ENCODE measurements at regions not wholly inside any gene's neighbourhood (a gene's known extent, or its start where the extent isn't known, plus 50 kb on each side); places are given as distances from the start of the nearest gene placed in this dataset.

GRCh38 chr1:188582911-188583532 is 1754.3 kb downstream of the PLA2G4A start:
- Histone ChIP-seq H3K4me3 (no peak overlapping the region), H3K36me3 (no peaks in the 10 kb centered on the region), H3K27me3 (no peaks in the 10 kb centered on the region), H3K9me3 (no peaks in the 10 kb centered on the region), H3K4me1 (no peaks in the 10 kb centered on the region), H3K27ac (no peak overlapping the region)
- ATAC-seq (no peak), DNase-seq (no peak)
- intact Hi-C loops (cut with DNase I), result no loop called here
- 44% methylated on average over 2 of the region's 2 CpGs for WGBS (ENCODE audit: insufficient coverage, low coverage, low lambda C conversion rate, missing lambda C conversion rate)
- TF ChIP-seq POLR2A (IDR thresholded peaks at IDR 0.05), result no peak

DNA sequence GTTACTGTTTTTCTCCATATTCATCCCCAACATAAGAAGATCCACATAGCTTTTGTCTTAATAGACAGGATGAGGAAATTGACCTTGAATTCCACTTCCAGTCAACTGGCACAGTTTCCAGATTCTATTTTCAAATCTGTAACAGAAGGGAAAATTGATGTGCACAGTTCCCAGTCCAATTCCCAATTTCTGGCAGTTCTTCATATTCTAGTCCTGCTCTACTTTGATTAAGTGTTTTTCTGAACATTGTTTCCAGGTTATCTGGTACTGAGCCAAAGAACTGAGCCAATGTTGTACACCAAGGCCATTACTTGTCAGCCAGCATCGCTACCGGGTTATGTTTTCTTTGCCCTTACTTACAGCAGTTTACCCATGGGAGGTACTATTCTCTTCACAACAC is 1755.4 kb downstream of the PLA2G4A start:
- TF ChIP-seq, protein P1, sequence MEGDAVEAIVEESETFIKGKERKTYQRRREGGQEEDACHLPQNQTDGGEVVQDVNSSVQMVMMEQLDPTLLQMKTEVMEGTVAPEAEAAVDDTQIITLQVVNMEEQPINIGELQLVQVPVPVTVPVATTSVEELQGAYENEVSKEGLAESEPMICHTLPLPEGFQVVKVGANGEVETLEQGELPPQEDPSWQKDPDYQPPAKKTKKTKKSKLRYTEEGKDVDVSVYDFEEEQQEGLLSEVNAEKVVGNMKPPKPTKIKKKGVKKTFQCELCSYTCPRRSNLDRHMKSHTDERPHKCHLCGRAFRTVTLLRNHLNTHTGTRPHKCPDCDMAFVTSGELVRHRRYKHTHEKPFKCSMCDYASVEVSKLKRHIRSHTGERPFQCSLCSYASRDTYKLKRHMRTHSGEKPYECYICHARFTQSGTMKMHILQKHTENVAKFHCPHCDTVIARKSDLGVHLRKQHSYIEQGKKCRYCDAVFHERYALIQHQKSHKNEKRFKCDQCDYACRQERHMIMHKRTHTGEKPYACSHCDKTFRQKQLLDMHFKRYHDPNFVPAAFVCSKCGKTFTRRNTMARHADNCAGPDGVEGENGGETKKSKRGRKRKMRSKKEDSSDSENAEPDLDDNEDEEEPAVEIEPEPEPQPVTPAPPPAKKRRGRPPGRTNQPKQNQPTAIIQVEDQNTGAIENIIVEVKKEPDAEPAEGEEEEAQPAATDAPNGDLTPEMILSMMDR (IDR thresholded peaks at IDR 0.05), result no peak
- no peak for TF ChIP-seq POLR2A (IDR thresholded peaks at IDR 0.05)
- ATAC-seq, result no peak
- no peak for DNase-seq
- intact Hi-C loops (cut with DNase I), result no loop called here
- H3K4me3 ChIP-seq, result no peak overlapping the region
- WGBS (ENCODE audit: insufficient coverage, low coverage, low lambda C conversion rate, missing lambda C conversion rate), result 74% methylated on average over 2 of the region's 2 CpGs
- H3K9me3 ChIP-seq, result no peaks in the 10 kb centered on the region
- no peaks in the 10 kb centered on the region for H3K27me3 ChIP-seq
- H3K4me1 ChIP-seq, result no peaks in the 10 kb centered on the region
- H3K36me3 ChIP-seq, result no peaks in the 10 kb centered on the region
- H3K27ac ChIP-seq, result no peak overlapping the region

DNA sequence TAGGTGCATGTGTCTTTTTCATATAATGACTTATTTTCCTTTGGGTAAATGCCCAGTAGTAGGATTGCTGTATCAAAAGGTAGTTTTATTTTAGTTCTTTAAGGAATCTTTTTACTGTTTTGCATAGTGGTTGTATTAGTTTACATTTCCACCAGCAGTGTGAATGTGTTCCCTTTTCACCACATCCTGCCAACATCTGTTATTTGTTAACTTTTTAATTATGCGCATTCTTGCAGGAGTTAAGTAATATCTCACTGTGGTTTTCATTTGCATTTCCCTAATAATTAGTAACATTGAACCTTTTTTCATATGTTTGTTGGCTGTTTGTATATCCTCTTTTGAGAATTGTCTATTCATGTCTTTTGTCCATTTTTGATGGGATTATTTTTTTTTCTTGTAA is 1761.9 kb downstream of the PLA2G4A start:
- Histone ChIP-seq H3K4me3 (no peak overlapping the region), H3K27ac (no peak overlapping the region), H3K9me3 (no peaks in the 10 kb centered on the region), H3K36me3 (no peaks in the 10 kb centered on the region), H3K27me3 (no peaks in the 10 kb centered on the region), H3K4me1 (no peaks in the 10 kb centered on the region)
- TF ChIP-seq, protein P1 (IDR thresholded peaks at IDR 0.05), result no peak
- TF ChIP-seq POLR2A (IDR thresholded peaks at IDR 0.05), result no peak
- WGBS (ENCODE audit: insufficient coverage, low coverage, low lambda C conversion rate, missing lambda C conversion rate), result 83% methylated on average over 1 of the region's 1 CpG
- DNase-seq (no peak), ATAC-seq (no peak)
- intact Hi-C loops (cut with DNase I), result no loop called here

GRCh38 chr1:188594542-188595235 is 1765.9 kb downstream of the PLA2G4A start:
- H3K27ac ChIP-seq, result no peak overlapping the region
- H3K27me3 ChIP-seq, result no peaks in the 10 kb centered on the region
- TF ChIP-seq, protein P1 (IDR thresholded peaks at IDR 0.05), result no peak
- TF ChIP-seq POLR2A (IDR thresholded peaks at IDR 0.05), result no peak
- H3K36me3 ChIP-seq, result no peaks in the 10 kb centered on the region
- no peak for ATAC-seq
- intact Hi-C loops (cut with DNase I), result no loop called here
- WGBS (ENCODE audit: insufficient coverage, low coverage, low lambda C conversion rate, missing lambda C conversion rate), result 28% methylated on average over 5 of the region's 5 CpGs
- H3K9me3 ChIP-seq, result no peaks in the 10 kb centered on the region
- no peak for DNase-seq
- no peaks in the 10 kb centered on the region for H3K4me1 ChIP-seq
- no peak overlapping the region for H3K4me3 ChIP-seq

- H3K27me3 ChIP-seq, result no peaks in the 10 kb centered on the region
- WGBS (ENCODE audit: insufficient coverage, low coverage, low lambda C conversion rate, missing lambda C conversion rate), result 39% methylated on average over 2 of the region's 2 CpGs
- H3K4me3 ChIP-seq, result no peak overlapping the region
- no peaks in the 10 kb centered on the region for H3K9me3 ChIP-seq
- ATAC-seq (no peak), DNase-seq (no peak)
- no peaks in the 10 kb centered on the region for H3K36me3 ChIP-seq
- intact Hi-C loops (cut with DNase I), result no loop called here
- H3K27ac ChIP-seq, result no peak overlapping the region
- H3K4me1 ChIP-seq, result no peaks in the 10 kb centered on the region
- TF ChIP-seq POLR2A (IDR thresholded peaks at IDR 0.05), result no peak
- TF ChIP-seq, protein P1 (IDR thresholded peaks at IDR 0.05), result no peak
Observed at GRCh38 chr1:188599313-188599712, 1770.6 kb downstream of the PLA2G4A start.

Measured in right lobe of liver (tissue), 6 donors.